ENCODE measurements at regions not wholly inside any gene's neighbourhood (a gene's known extent, or its start where the extent isn't known, plus 50 kb on each side); places are given as distances from the start of the nearest gene placed in this dataset.

GRCh38 chr22:48177631-48178030 lies 1415.2 kb downstream of the TBC1D22A start:
- TF ChIP-seq SPI1 (IDR thresholded peaks at IDR 0.05; ENCODE audit: borderline replicate concordance, low read depth) = no peak
- TF ChIP-seq, protein P1, sequence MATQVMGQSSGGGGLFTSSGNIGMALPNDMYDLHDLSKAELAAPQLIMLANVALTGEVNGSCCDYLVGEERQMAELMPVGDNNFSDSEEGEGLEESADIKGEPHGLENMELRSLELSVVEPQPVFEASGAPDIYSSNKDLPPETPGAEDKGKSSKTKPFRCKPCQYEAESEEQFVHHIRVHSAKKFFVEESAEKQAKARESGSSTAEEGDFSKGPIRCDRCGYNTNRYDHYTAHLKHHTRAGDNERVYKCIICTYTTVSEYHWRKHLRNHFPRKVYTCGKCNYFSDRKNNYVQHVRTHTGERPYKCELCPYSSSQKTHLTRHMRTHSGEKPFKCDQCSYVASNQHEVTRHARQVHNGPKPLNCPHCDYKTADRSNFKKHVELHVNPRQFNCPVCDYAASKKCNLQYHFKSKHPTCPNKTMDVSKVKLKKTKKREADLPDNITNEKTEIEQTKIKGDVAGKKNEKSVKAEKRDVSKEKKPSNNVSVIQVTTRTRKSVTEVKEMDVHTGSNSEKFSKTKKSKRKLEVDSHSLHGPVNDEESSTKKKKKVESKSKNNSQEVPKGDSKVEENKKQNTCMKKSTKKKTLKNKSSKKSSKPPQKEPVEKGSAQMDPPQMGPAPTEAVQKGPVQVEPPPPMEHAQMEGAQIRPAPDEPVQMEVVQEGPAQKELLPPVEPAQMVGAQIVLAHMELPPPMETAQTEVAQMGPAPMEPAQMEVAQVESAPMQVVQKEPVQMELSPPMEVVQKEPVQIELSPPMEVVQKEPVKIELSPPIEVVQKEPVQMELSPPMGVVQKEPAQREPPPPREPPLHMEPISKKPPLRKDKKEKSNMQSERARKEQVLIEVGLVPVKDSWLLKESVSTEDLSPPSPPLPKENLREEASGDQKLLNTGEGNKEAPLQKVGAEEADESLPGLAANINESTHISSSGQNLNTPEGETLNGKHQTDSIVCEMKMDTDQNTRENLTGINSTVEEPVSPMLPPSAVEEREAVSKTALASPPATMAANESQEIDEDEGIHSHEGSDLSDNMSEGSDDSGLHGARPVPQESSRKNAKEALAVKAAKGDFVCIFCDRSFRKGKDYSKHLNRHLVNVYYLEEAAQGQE (IDR thresholded peaks at IDR 0.05; ENCODE audit: insufficient replicate concordance, low read depth) = no peak
- TF ChIP-seq, protein P2, sequence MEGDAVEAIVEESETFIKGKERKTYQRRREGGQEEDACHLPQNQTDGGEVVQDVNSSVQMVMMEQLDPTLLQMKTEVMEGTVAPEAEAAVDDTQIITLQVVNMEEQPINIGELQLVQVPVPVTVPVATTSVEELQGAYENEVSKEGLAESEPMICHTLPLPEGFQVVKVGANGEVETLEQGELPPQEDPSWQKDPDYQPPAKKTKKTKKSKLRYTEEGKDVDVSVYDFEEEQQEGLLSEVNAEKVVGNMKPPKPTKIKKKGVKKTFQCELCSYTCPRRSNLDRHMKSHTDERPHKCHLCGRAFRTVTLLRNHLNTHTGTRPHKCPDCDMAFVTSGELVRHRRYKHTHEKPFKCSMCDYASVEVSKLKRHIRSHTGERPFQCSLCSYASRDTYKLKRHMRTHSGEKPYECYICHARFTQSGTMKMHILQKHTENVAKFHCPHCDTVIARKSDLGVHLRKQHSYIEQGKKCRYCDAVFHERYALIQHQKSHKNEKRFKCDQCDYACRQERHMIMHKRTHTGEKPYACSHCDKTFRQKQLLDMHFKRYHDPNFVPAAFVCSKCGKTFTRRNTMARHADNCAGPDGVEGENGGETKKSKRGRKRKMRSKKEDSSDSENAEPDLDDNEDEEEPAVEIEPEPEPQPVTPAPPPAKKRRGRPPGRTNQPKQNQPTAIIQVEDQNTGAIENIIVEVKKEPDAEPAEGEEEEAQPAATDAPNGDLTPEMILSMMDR (IDR thresholded peaks at IDR 0.05; ENCODE audit: insufficient read depth, low read length) = no peak
- TF ChIP-seq POLR2AphosphoS5 (IDR thresholded peaks at IDR 0.05; ENCODE audit: low read depth) = no peak
- TF ChIP-seq GABPA (IDR thresholded peaks at IDR 0.05; ENCODE audit: low read depth) = no peak
- no peak for DNase-seq (ENCODE audit: low read depth in 1 of 2, low spot score in 1 of 2)
- no peaks in the 10 kb centered on the region for H3K27me3 ChIP-seq (ENCODE audit: insufficient read depth, poor library complexity, severe bottlenecking)
- H3K27ac ChIP-seq (replicated peaks) = no peak overlapping the region
- no peak overlapping the region for H3K4me3 ChIP-seq (replicated peaks; ENCODE audit: insufficient read depth, low read length)

GRCh38 chr22:48175721-48176120 lies 1413.3 kb downstream of the TBC1D22A start:
- Histone ChIP-seq H3K4me3 (replicated peaks; ENCODE audit: insufficient read depth, low read length) (no peak overlapping the region), H3K27me3 (ENCODE audit: insufficient read depth, poor library complexity, severe bottlenecking) (no peaks in the 10 kb centered on the region), H3K27ac (replicated peaks) (no peak overlapping the region)
- TF ChIP-seq POLR2AphosphoS5 (IDR thresholded peaks at IDR 0.05; ENCODE audit: low read depth) (no peak), SPI1 (IDR thresholded peaks at IDR 0.05; ENCODE audit: borderline replicate concordance, low read depth) (no peak), GABPA (IDR thresholded peaks at IDR 0.05; ENCODE audit: low read depth) (no peak)
- TF ChIP-seq, protein P1 (IDR thresholded peaks at IDR 0.05; ENCODE audit: insufficient replicate concordance, low read depth) = no peak
- TF ChIP-seq, protein P2 (IDR thresholded peaks at IDR 0.05; ENCODE audit: insufficient read depth, low read length) = no peak
- no peak for DNase-seq (ENCODE audit: low read depth in 1 of 2, low spot score in 1 of 2)

DNA sequence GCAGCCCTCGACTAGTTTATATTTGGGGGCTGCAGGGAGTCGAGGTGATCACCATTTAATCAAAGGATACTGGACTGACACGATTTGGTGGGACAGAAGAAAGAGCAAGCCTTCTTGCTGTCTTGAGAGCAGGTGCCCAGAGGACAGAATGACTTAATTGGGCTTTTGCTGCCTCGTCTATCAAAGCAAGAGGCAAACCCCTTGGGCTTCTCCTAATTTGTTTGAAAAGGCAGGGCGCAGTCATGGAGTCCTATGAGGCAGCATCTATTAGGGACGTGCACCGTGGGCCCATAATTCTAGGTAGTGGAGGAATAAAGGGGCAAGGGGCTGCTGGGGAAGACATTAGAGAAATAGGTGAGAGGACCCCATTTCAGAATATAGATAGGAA lies 1411.3 kb downstream of the TBC1D22A start:
- TF ChIP-seq GABPA (IDR thresholded peaks at IDR 0.05; ENCODE audit: low read depth) (no peak), SPI1 (IDR thresholded peaks at IDR 0.05; ENCODE audit: borderline replicate concordance, low read depth) (no peak), POLR2AphosphoS5 (IDR thresholded peaks at IDR 0.05; ENCODE audit: low read depth) (no peak)
- TF ChIP-seq, protein P2 (IDR thresholded peaks at IDR 0.05; ENCODE audit: insufficient read depth, low read length) = no peak
- TF ChIP-seq, protein P1 (IDR thresholded peaks at IDR 0.05; ENCODE audit: insufficient replicate concordance, low read depth) = no peak
- Histone ChIP-seq H3K27ac (replicated peaks) (no peak overlapping the region), H3K4me3 (replicated peaks; ENCODE audit: insufficient read depth, low read length) (no peak overlapping the region), H3K27me3 (ENCODE audit: insufficient read depth, poor library complexity, severe bottlenecking) (no peaks in the 10 kb centered on the region)
- DNase-seq (ENCODE audit: low read depth in 1 of 2, low spot score in 1 of 2) = no peak

All from HL-60 (cell line).